ENCODE measurements at regions not wholly inside any gene's neighbourhood (a gene's known extent, or its start where the extent isn't known, plus 50 kb on each side); places are given as distances from the start of the nearest gene placed in this dataset.
A peak's percentile ranks its signal among the peaks of the same experiment; 100 is the strongest.
"Not testable (repeated sequence)": the region's sequence is repeated elsewhere in the genome, so short reads cannot be mapped to it uniquely, and the experiment has no call there.

GRCh38 chr21:16216288-16216962, 486.6 kb downstream of the USP25 start:
- peak overlapping the region in 3 of 4 donors; percentile 2 to 92 (median 63) for H3K27ac ChIP-seq
- no peak overlapping the region for H3K4me3 ChIP-seq
- H3K36me3 ChIP-seq = no peaks in the 10 kb centered on the region
- 25 to 36% methylated on average over 3 of the region's 3 CpGs for WGBS, 2 donors
- H3K9me3 ChIP-seq = no peaks in the 10 kb centered on the region
- no peak for DNase-seq (ENCODE audit: low spot score in 2 of 2)
- H3K27me3 ChIP-seq = no peaks in the 10 kb centered on the region
- TF ChIP-seq EP300 (IDR thresholded peaks at IDR 0.05) (no peak), POLR2A (IDR thresholded peaks at IDR 0.05) (no peak), CTCF (IDR thresholded peaks at IDR 0.05) (no peak)
- H3K4me1 ChIP-seq = peaks cover 0 to 48% (median 18%) of the 10 kb centered on the region in 4 donors

- peaks cover 0 to 41% (median 8%) of the 10 kb centered on the region in 4 donors for H3K4me1 ChIP-seq
- WGBS, 2 donors = 78 to 81% methylated on average over 4 of the region's 4 CpGs
- TF ChIP-seq CTCF (IDR thresholded peaks at IDR 0.05) (no peak), EP300 (IDR thresholded peaks at IDR 0.05) (no peak), POLR2A (IDR thresholded peaks at IDR 0.05) (no peak)
Measured at GRCh38 chr21:16218682-16219343, 489.0 kb downstream of the USP25 start.

GRCh38 chr21:16224756-16225155, 495.0 kb downstream of the USP25 start:
- 73 to 78% methylated on average over 3 of the region's 3 CpGs for WGBS, 2 donors

More at GRCh38 chr21:16218682-16219343, 489.0 kb downstream of the USP25 start:
- Histone ChIP-seq H3K4me3 (no peak overlapping the region), H3K36me3 (no peaks in the 10 kb centered on the region), H3K9me3 (no peaks in the 10 kb centered on the region), H3K27ac (no peak overlapping the region), H3K27me3 (no peaks in the 10 kb centered on the region)
- no peak for DNase-seq (ENCODE audit: low spot score in 2 of 2)

GRCh38 chr21:16239659-16240265, 510.0 kb downstream of the USP25 start:
- no peak overlapping the region for H3K4me3 ChIP-seq
- no peaks in the 10 kb centered on the region for H3K36me3 ChIP-seq
- no peaks in the 10 kb centered on the region for H3K27me3 ChIP-seq
- no peaks in the 10 kb centered on the region for H3K9me3 ChIP-seq
- 90 to 92% methylated on average over 11 of the region's 11 CpGs for WGBS, 2 donors
- no peak for DNase-seq (ENCODE audit: low spot score in 2 of 2)
- TF ChIP-seq CTCF (IDR thresholded peaks at IDR 0.05) = no peak
- no peak for TF ChIP-seq POLR2A (IDR thresholded peaks at IDR 0.05)
- TF ChIP-seq EP300 (IDR thresholded peaks at IDR 0.05) = no peak
- H3K27ac ChIP-seq = no peak overlapping the region
- H3K4me1 ChIP-seq = peaks cover 0 to 7% (median 2%) of the 10 kb centered on the region in 4 donors

More at GRCh38 chr21:16224756-16225155, 495.0 kb downstream of the USP25 start:
- H3K27ac ChIP-seq; DNase-seq (ENCODE audit: low spot score in 2 of 2); H3K27me3 ChIP-seq; H3K4me3 ChIP-seq: not testable (repeated sequence)
- Histone ChIP-seq H3K9me3 (peaks cover 0 to 22% (median 3%) of the 10 kb centered on the region in 4 donors), H3K4me1 (peaks cover 0 to 11% (median 0%) of the 10 kb centered on the region in 4 donors), H3K36me3 (peaks cover 0 to 10% (median 0%) of the 10 kb centered on the region in 3 donors)

- H3K36me3 ChIP-seq = no peaks in the 10 kb centered on the region
- H3K9me3 ChIP-seq = peaks cover 0 to 4% (median 0%) of the 10 kb centered on the region in 4 donors
- peak overlapping the region in 1 of 4 donors; percentile 21 for H3K27ac ChIP-seq
- H3K4me3 ChIP-seq = no peak overlapping the region
- no peak for TF ChIP-seq CTCF (IDR thresholded peaks at IDR 0.05)
- no peak for TF ChIP-seq POLR2A (IDR thresholded peaks at IDR 0.05)
- TF ChIP-seq EP300 (IDR thresholded peaks at IDR 0.05) = no peak
- H3K4me1 ChIP-seq = peaks cover 0 to 7% (median 2%) of the 10 kb centered on the region in 4 donors
- DNase-seq (ENCODE audit: low spot score in 2 of 2) = no peak
- 65 to 70% methylated on average over 2 of the region's 2 CpGs for WGBS, 2 donors
- H3K27me3 ChIP-seq = no peaks in the 10 kb centered on the region
Measured at GRCh38 chr21:16241016-16241415, 511.2 kb downstream of the USP25 start.
